ENCODE measurements at regions not wholly inside any gene's neighbourhood (a gene's known extent, or its start where the extent isn't known, plus 50 kb on each side); places are given as distances from the start of the nearest gene placed in this dataset.
"Not testable (repeated sequence)": the region's sequence is repeated elsewhere in the genome, so short reads cannot be mapped to it uniquely, and the experiment has no call there.

- Histone ChIP-seq H3K4me1 (ENCODE audit: control insufficient read depth in 1 of 2, insufficient read depth in 2 of 2, low read length in 2 of 2) (peaks cover 0 to 3% of the 10 kb centered on the region in 2 donors), H3K27me3 (ENCODE audit: control insufficient read depth in 1 of 2, insufficient read depth in 2 of 2, low read length in 1 of 2) (no peaks in the 10 kb centered on the region), H3K9me3 (ENCODE audit: control insufficient read depth, low read length) (no peaks in the 10 kb centered on the region), H3K4me3 (ENCODE audit: low read length in 2 of 2) (no peak overlapping the region), H3K27ac (ENCODE audit: low read depth in 1 of 2, low read length in 2 of 2) (no peak overlapping the region), H3K36me3 (ENCODE audit: control insufficient read depth in 1 of 2, insufficient read depth in 2 of 2, low read length in 1 of 2) (no peaks in the 10 kb centered on the region)
- 97 to 98% methylated on average over 5 of the region's 5 CpGs for WGBS, 2 donors
- ATAC-seq (ENCODE audit: low FRiP score): no peak
- no peak for DNase-seq
- intact Hi-C loops (cut with DNase I): loop anchor here (10.0 kb wide), 2 partner anchors 85 to 225 kb away; no protein-coding TSS in a partner anchor
These were observed 75.1 kb downstream of the HAUS1 start for GRCh38 chr18:46179306-46179705.

GRCh38 chr18:46182633-46183358 is 78.6 kb downstream of the HAUS1 start:
- no peak for DNase-seq
- 7 to 17% methylated on average over 3 of the region's 3 CpGs for WGBS, 2 donors
- peaks cover 0 to 3% of the 10 kb centered on the region in 2 donors for H3K4me1 ChIP-seq (ENCODE audit: control insufficient read depth in 1 of 2, insufficient read depth in 2 of 2, low read length in 2 of 2)
- no peaks in the 10 kb centered on the region for H3K27me3 ChIP-seq (ENCODE audit: control insufficient read depth in 1 of 2, insufficient read depth in 2 of 2, low read length in 1 of 2)
- no peak for ATAC-seq (ENCODE audit: low FRiP score)
- H3K27ac ChIP-seq (ENCODE audit: low read depth in 1 of 2, low read length in 2 of 2): no peak overlapping the region
- H3K9me3 ChIP-seq (ENCODE audit: control insufficient read depth, low read length): no peaks in the 10 kb centered on the region
- H3K36me3 ChIP-seq (ENCODE audit: control insufficient read depth in 1 of 2, insufficient read depth in 2 of 2, low read length in 1 of 2): no peaks in the 10 kb centered on the region
- intact Hi-C loops (cut with DNase I): no loop called here
- H3K4me3 ChIP-seq (ENCODE audit: low read length in 2 of 2): no peak overlapping the region

- H3K9me3 ChIP-seq (ENCODE audit: control insufficient read depth, low read length); H3K4me1 ChIP-seq (ENCODE audit: control insufficient read depth in 1 of 2, insufficient read depth in 2 of 2, low read length in 2 of 2); ATAC-seq (ENCODE audit: low FRiP score); H3K4me3 ChIP-seq (ENCODE audit: low read length in 2 of 2); DNase-seq; intact Hi-C loops (cut with DNase I); H3K27ac ChIP-seq (ENCODE audit: low read depth in 1 of 2, low read length in 2 of 2); H3K27me3 ChIP-seq (ENCODE audit: control insufficient read depth in 1 of 2, insufficient read depth in 2 of 2, low read length in 1 of 2); H3K36me3 ChIP-seq (ENCODE audit: control insufficient read depth in 1 of 2, insufficient read depth in 2 of 2, low read length in 1 of 2): not testable (repeated sequence)
- WGBS, 2 donors: 91 to 94% methylated on average over 9 of the region's 9 CpGs
These were observed 80.1 kb downstream of the HAUS1 start for GRCh38 chr18:46184296-46184695.

GRCh38 chr18:46184727-46185126 is 80.5 kb downstream of the HAUS1 start:
- H3K27me3 ChIP-seq (ENCODE audit: control insufficient read depth in 1 of 2, insufficient read depth in 2 of 2, low read length in 1 of 2): no peaks in the 10 kb centered on the region
- no peaks in the 10 kb centered on the region for H3K36me3 ChIP-seq (ENCODE audit: control insufficient read depth in 1 of 2, insufficient read depth in 2 of 2, low read length in 1 of 2)
- intact Hi-C loops (cut with DNase I): no loop called here
- no peak overlapping the region for H3K27ac ChIP-seq (ENCODE audit: low read depth in 1 of 2, low read length in 2 of 2)
- no peak overlapping the region for H3K4me3 ChIP-seq (ENCODE audit: low read length in 2 of 2)
- H3K4me1 ChIP-seq (ENCODE audit: control insufficient read depth in 1 of 2, insufficient read depth in 2 of 2, low read length in 2 of 2): peaks cover 0 to 3% of the 10 kb centered on the region in 2 donors
- no peak for DNase-seq
- no peaks in the 10 kb centered on the region for H3K9me3 ChIP-seq (ENCODE audit: control insufficient read depth, low read length)
- WGBS, 2 donors: 76 to 79% methylated on average over 1 of the region's 1 CpG
- no peak for ATAC-seq (ENCODE audit: low FRiP score)

- intact Hi-C loops (cut with DNase I): no loop called here
- H3K27me3 ChIP-seq (ENCODE audit: control insufficient read depth in 1 of 2, insufficient read depth in 2 of 2, low read length in 1 of 2): no peaks in the 10 kb centered on the region
- no peaks in the 10 kb centered on the region for H3K9me3 ChIP-seq (ENCODE audit: control insufficient read depth, low read length)
- WGBS, 2 donors: 86 to 92% methylated on average over 2 of the region's 2 CpGs
- no peak overlapping the region for H3K27ac ChIP-seq (ENCODE audit: low read depth in 1 of 2, low read length in 2 of 2)
- H3K4me1 ChIP-seq (ENCODE audit: control insufficient read depth in 1 of 2, insufficient read depth in 2 of 2, low read length in 2 of 2): no peaks in the 10 kb centered on the region
- ATAC-seq (ENCODE audit: low FRiP score): no peak
- H3K36me3 ChIP-seq (ENCODE audit: control insufficient read depth in 1 of 2, insufficient read depth in 2 of 2, low read length in 1 of 2): peaks cover 0 to 2% of the 10 kb centered on the region in 2 donors
- DNase-seq: no peak
- H3K4me3 ChIP-seq (ENCODE audit: low read length in 2 of 2): no peak overlapping the region
These were observed 86.5 kb downstream of the HAUS1 start for GRCh38 chr18:46190667-46191066.

GRCh38 chr18:46196627-46197243 is 92.5 kb downstream of the HAUS1 start:
- peaks cover 0 to 2% of the 10 kb centered on the region in 2 donors for H3K36me3 ChIP-seq (ENCODE audit: control insufficient read depth in 1 of 2, insufficient read depth in 2 of 2, low read length in 1 of 2)
- no peak for DNase-seq
- no peak overlapping the region for H3K4me3 ChIP-seq (ENCODE audit: low read length in 2 of 2)
- peaks cover 0 to 2% of the 10 kb centered on the region in 2 donors for H3K4me1 ChIP-seq (ENCODE audit: control insufficient read depth in 1 of 2, insufficient read depth in 2 of 2, low read length in 2 of 2)
- WGBS, 2 donors: 56 to 60% methylated on average over 4 of the region's 4 CpGs
- no peak for ATAC-seq (ENCODE audit: low FRiP score)
- H3K9me3 ChIP-seq (ENCODE audit: control insufficient read depth, low read length): no peaks in the 10 kb centered on the region
- H3K27me3 ChIP-seq (ENCODE audit: control insufficient read depth in 1 of 2, insufficient read depth in 2 of 2, low read length in 1 of 2): no peaks in the 10 kb centered on the region
- H3K27ac ChIP-seq (ENCODE audit: low read depth in 1 of 2, low read length in 2 of 2): peak overlapping the region in 1 of 2 donors; percentile 19
- intact Hi-C loops (cut with DNase I): no loop called here

- no peaks in the 10 kb centered on the region for H3K27me3 ChIP-seq (ENCODE audit: control insufficient read depth in 1 of 2, insufficient read depth in 2 of 2, low read length in 1 of 2)
- intact Hi-C loops (cut with DNase I): no loop called here
These were observed 95.4 kb downstream of the HAUS1 start for GRCh38 chr18:46199515-46200147.

GRCh38 chr18:46200178-46201055 is 96.2 kb downstream of the HAUS1 start:
- H3K4me3 ChIP-seq (ENCODE audit: low read length in 2 of 2); H3K9me3 ChIP-seq (ENCODE audit: control insufficient read depth, low read length); DNase-seq; ATAC-seq (ENCODE audit: low FRiP score); intact Hi-C loops (cut with DNase I); H3K4me1 ChIP-seq (ENCODE audit: control insufficient read depth in 1 of 2, insufficient read depth in 2 of 2, low read length in 2 of 2); H3K36me3 ChIP-seq (ENCODE audit: control insufficient read depth in 1 of 2, insufficient read depth in 2 of 2, low read length in 1 of 2); H3K27ac ChIP-seq (ENCODE audit: low read depth in 1 of 2, low read length in 2 of 2); H3K27me3 ChIP-seq (ENCODE audit: control insufficient read depth in 1 of 2, insufficient read depth in 2 of 2, low read length in 1 of 2): not testable (repeated sequence)
- WGBS, 2 donors: 90 to 92% methylated on average over 11 of the region's 11 CpGs

More at GRCh38 chr18:46199515-46200147, 95.4 kb downstream of the HAUS1 start:
- Histone ChIP-seq H3K9me3 (ENCODE audit: control insufficient read depth, low read length) (no peaks in the 10 kb centered on the region), H3K4me1 (ENCODE audit: control insufficient read depth in 1 of 2, insufficient read depth in 2 of 2, low read length in 2 of 2) (peaks cover 0 to 2% of the 10 kb centered on the region in 2 donors), H3K4me3 (ENCODE audit: low read length in 2 of 2) (no peak overlapping the region), H3K36me3 (ENCODE audit: control insufficient read depth in 1 of 2, insufficient read depth in 2 of 2, low read length in 1 of 2) (peaks cover 0 to 2% of the 10 kb centered on the region in 2 donors), H3K27ac (ENCODE audit: low read depth in 1 of 2, low read length in 2 of 2) (no peak overlapping the region)
- WGBS, 2 donors: 85 to 86% methylated on average over 8 of the region's 8 CpGs
- DNase-seq (no peak), ATAC-seq (ENCODE audit: low FRiP score) (no peak)

Measured in aorta (tissue), 5 donors.